HCT116 (cell line): ENCODE measurements at regions not wholly inside any gene's neighbourhood (a gene's known extent, or its start where the extent isn't known, plus 50 kb on each side); places are given as distances from the start of the nearest gene placed in this dataset.

Source experiments
- ATAC-seq: fragments of 200-7000 bp; cut with Tn5 transposase; 2 replicates; pipeline ENCODE4 v1.9.1; 2020; ENCODE audit warnings: mild to moderate bottlenecking, moderate library complexity
- BruUV-seq: library from RNA; stranded (reverse); fragments of 400-500 nt; replicated peaks from 2 replicates; lab custom pipeline; 2021; lab: Mats Ljungman, UMichigan
- CTCF ChIA-PET: fragments of 300-600 bp; sonication (Branson Sonifier 250); formaldehyde crosslinking; loops from one replicate; lab custom pipeline; 2021; ENCODE audit warnings: antibody characterized with exemption; lab: Charles Lee
- POLR2A ChIA-PET: fragments of 300-600, 350-600 bp; sonication (Branson Sonifier 250); formaldehyde crosslinking; loops from one replicate; lab custom pipeline; 2021; ENCODE audit warnings: antibody characterized with exemption; lab: Charles Lee
- RAD21 ChIA-PET, 2 experiments: fragments of 300-600 bp; sonication (Branson Sonifier 250); formaldehyde crosslinking; loops; one replicate each; lab custom pipeline; 2023; ENCODE audit warnings: low total read pairs in 2 of 2; ENCODE audit not compliant: uncharacterized antibody in 2 of 2, unreplicated experiment in 2 of 2, low non-redundant PET in 1 of 2; lab: Charles Lee
- DNase-seq: peaks from one replicate; pipeline ENCODE4 v3.0.0-alpha.2; 2010; ENCODE audit warnings: low read depth, low spot score
- H2AFZ ChIP-seq: fragments of 200-600 bp; shearing (Covaris generic), sonication (generic); 2 replicates; pipeline ENCODE4 v1.6.1; 2017; ENCODE audit warnings: low read depth, mixed run types, mixed read lengths, antibody characterized with exemption, low read length; ENCODE audit not compliant: poor library complexity, severe bottlenecking
- H3K27ac ChIP-seq: 2 replicates; pipeline ENCODE4 v1.5.1; 2012; ENCODE audit warnings: low read depth, low read length
- H3K27me3 ChIP-seq: fragments of 200-600 bp; sonication (generic); 2 replicates; pipeline ENCODE4 v1.6.1; 2016; ENCODE audit warnings: mixed run types, low read length, mixed read lengths; ENCODE audit not compliant: insufficient read depth
- H3K36me3 ChIP-seq, 2 experiments: fragments of 200-500 bp in 1 of 2; fragments of 200-600 bp in 1 of 2; sonication (Bioruptor generic) in 1 of 2; sonication (generic) in 1 of 2; 2 replicates each; pipeline versions ENCODE4 v1.5.1 to v1.6.1; 2014 to 2016; ENCODE audit warnings: low read length in 2 of 2, inconsistent platforms in 1 of 2, mixed read lengths in 1 of 2, mixed run types in 1 of 2; ENCODE audit not compliant: insufficient read depth in 2 of 2, control insufficient read depth in 1 of 2
- H3K4me1 ChIP-seq, 2 experiments: fragments of 200-600 bp in 1 of 2; sonication (generic) in 1 of 2; 2 replicates each; pipeline versions ENCODE4 v1.5.1 to v1.6.1; 2012 to 2017; ENCODE audit warnings: low read length in 2 of 2, inconsistent platforms in 1 of 2, mild to moderate bottlenecking in 1 of 2, mixed read lengths in 1 of 2, mixed run types in 1 of 2, moderate library complexity in 1 of 2; ENCODE audit not compliant: insufficient read depth in 2 of 2, control insufficient read depth in 1 of 2
- H3K4me2 ChIP-seq: fragments of 200-600 bp; sonication (generic); 2 replicates; pipeline ENCODE4 v1.6.1; 2017; ENCODE audit warnings: mixed run types, low read length, mixed read lengths
- H3K4me3 ChIP-seq, 2 experiments: fragments of 200-600 bp in 1 of 2; sonication (generic) in 1 of 2; replicated peaks in 1 of 2; 2 replicates each; pipeline ENCODE4 v1.5.1; 2011 to 2016; ENCODE audit warnings: low read length in 2 of 2, control low read depth in 1 of 2, low read depth in 1 of 2, mild to moderate bottlenecking in 1 of 2, mixed read lengths in 1 of 2, mixed run types in 1 of 2
- H3K79me2 ChIP-seq: fragments of 200-600 bp; sonication (generic); 2 replicates; pipeline ENCODE4 v1.6.1; 2017; ENCODE audit warnings: mild to moderate bottlenecking, mixed run types, low read length, moderate library complexity, mixed read lengths; ENCODE audit not compliant: insufficient read depth
- H3K9ac ChIP-seq: fragments of 200-600 bp; sonication (generic); 2 replicates; pipeline ENCODE4 v1.6.1; 2016; ENCODE audit warnings: low read length, mixed read lengths
- H3K9me2 ChIP-seq: fragments of 200-600 bp; sonication (generic), shearing (Covaris generic); 2 replicates; pipeline ENCODE4 v1.6.1; 2017; ENCODE audit warnings: mixed run types, mild to moderate bottlenecking, moderate library complexity; ENCODE audit not compliant: insufficient read depth
- H3K9me3 ChIP-seq, 2 experiments: fragments of 200-500 bp in 1 of 2; fragments of 200-600 bp in 1 of 2; sonication (Bioruptor generic) in 1 of 2; sonication (generic) in 1 of 2; 2 replicates each; pipeline ENCODE4 v1.6.1; 2014 to 2017; ENCODE audit warnings: low read length in 2 of 2, mixed read lengths in 2 of 2, inconsistent platforms in 1 of 2, low read depth in 1 of 2, mild to moderate bottlenecking in 1 of 2, mixed run types in 1 of 2, moderate library complexity in 1 of 2; ENCODE audit not compliant: control insufficient read depth in 1 of 2, insufficient read depth in 1 of 2
- H4K20me1 ChIP-seq: fragments of 200-600 bp; sonication (generic), shearing (Covaris generic); 2 replicates; pipeline ENCODE4 v1.6.1; 2017; ENCODE audit warnings: mixed run types, mild to moderate bottlenecking, moderate library complexity; ENCODE audit not compliant: insufficient read depth
- ATF3 ChIP-seq: IDR thresholded peaks from 2 replicates; pipeline ENCODE4 v1.6.1; 2012
- CBX3 ChIP-seq: IDR thresholded peaks from 2 replicates; pipeline ENCODE4 v1.6.1; 2012; ENCODE audit warnings: low read depth
- CEBPB ChIP-seq: IDR thresholded peaks from 2 replicates; pipeline ENCODE4 v1.6.1; 2012; ENCODE audit warnings: low read depth
- ELF1 ChIP-seq: IDR thresholded peaks from 2 replicates; pipeline ENCODE4 v1.6.1; 2012; ENCODE audit warnings: low read depth, borderline replicate concordance
- EZH2 ChIP-seq: fragments of 200-600 bp; sonication (generic); IDR thresholded peaks from 2 replicates; pipeline ENCODE4 v1.6.1; 2017; ENCODE audit warnings: antibody characterized with exemption, mixed run types
- FOSL1 ChIP-seq: IDR thresholded peaks from 2 replicates; pipeline ENCODE4 v1.6.1; 2012; ENCODE audit warnings: low read depth
- POLR2A ChIP-seq: IDR thresholded peaks from 2 replicates; pipeline ENCODE4 v1.7.0; 2011; ENCODE audit warnings: borderline replicate concordance; ENCODE audit not compliant: insufficient read depth, insufficient read length; ENCODE audit errors: extremely low read depth
- POLR2AphosphoS5 ChIP-seq: IDR thresholded peaks from 2 replicates; pipeline ENCODE4 v1.6.1; 2011; ENCODE audit warnings: mild to moderate bottlenecking, low read depth, low read length, moderate library complexity
- SIN3A ChIP-seq: IDR thresholded peaks from 2 replicates; pipeline ENCODE4 v1.6.1; 2012; ENCODE audit warnings: low read depth
- TCF7L2 ChIP-seq: IDR thresholded peaks from 2 replicates; pipeline ENCODE4 v1.7.0; 2011; ENCODE audit warnings: borderline replicate concordance, inconsistent platforms; ENCODE audit not compliant: insufficient read depth, insufficient read length; ENCODE audit errors: extremely low read depth
- ZBTB33 ChIP-seq: IDR thresholded peaks from 2 replicates; pipeline ENCODE4 v1.6.1; 2011; ENCODE audit warnings: mild to moderate bottlenecking, low read length, moderate library complexity; ENCODE audit not compliant: insufficient replicate concordance; ENCODE audit errors: extremely low read depth
- intact Hi-C: fragments of 100-400 bp; cut with micrococcal nuclease; formaldehyde crosslinking; loops from 2 replicates; pipeline ENCODE4 v1.10.0; 2022

GRCh38 chr10:130440971-130441370, 304.8 kb downstream of the GLRX3 start:
- BruUV-seq = no TSS peak
- ChIA-PET RAD21 (no interaction called here), POLR2A (no interaction called here), CTCF (no interaction called here)
- no peaks in the 10 kb centered on the region for H3K9me2 ChIP-seq
- H4K20me1 ChIP-seq = no peaks in the 10 kb centered on the region
- H3K9me3 ChIP-seq = no peaks in the 10 kb centered on the region
- DNase-seq (no peak), ATAC-seq (no peak)
- H3K4me1 ChIP-seq = no peaks in the 10 kb centered on the region
- TF ChIP-seq ELF1 = no peak
- no peak for TF ChIP-seq SIN3A
- TF ChIP-seq ZBTB33 = no peak
- TF ChIP-seq CEBPB = no peak
- no peak for TF ChIP-seq TCF7L2
- no peak for TF ChIP-seq POLR2AphosphoS5
- TF ChIP-seq FOSL1 = no peak
- no peak for TF ChIP-seq POLR2A
- TF ChIP-seq ATF3 = no peak
- no peak for TF ChIP-seq EZH2
- TF ChIP-seq CBX3 = no peak
- no peak overlapping the region for H3K9ac ChIP-seq
- intact Hi-C loops = no loop called here
- H3K4me2 ChIP-seq = no peak overlapping the region
- no peak overlapping the region for H3K4me3 ChIP-seq
- no peaks in the 10 kb centered on the region for H3K36me3 ChIP-seq
- H2AFZ ChIP-seq = no peak overlapping the region
- H3K27me3 ChIP-seq = no peaks in the 10 kb centered on the region
- no peaks in the 10 kb centered on the region for H3K79me2 ChIP-seq
- no peak overlapping the region for H3K27ac ChIP-seq
